HEK293T (cell line): ENCODE measurements at regions not wholly inside any gene's neighbourhood (a gene's known extent, or its start where the extent isn't known, plus 50 kb on each side); places are given as distances from the start of the nearest gene placed in this dataset.

Source experiments
- ARNT ChIP-seq: fragments of 450-650 bp; IDR thresholded peaks from 2 replicates; pipeline ENCODE4 v1.6.1; 2017; ENCODE audit warnings: mild to moderate bottlenecking
- CTBP1 ChIP-seq: fragments of 450-650 bp; IDR thresholded peaks from 2 replicates; pipeline ENCODE4 v1.6.1; 2016; ENCODE audit warnings: borderline replicate concordance
- ELF4 ChIP-seq: fragments of 450-650 bp; IDR thresholded peaks from 2 replicates; pipeline ENCODE4 v1.6.1; 2017; ENCODE audit warnings: antibody characterized with exemption
- FOXA1 ChIP-seq: fragments of 450-650 bp; IDR thresholded peaks from 2 replicates; pipeline ENCODE4 v1.6.1; 2016; ENCODE audit warnings: mild to moderate bottlenecking
- FOXM1 ChIP-seq: fragments of 450-650 bp; IDR thresholded peaks from 2 replicates; pipeline ENCODE4 v1.6.1; 2017; ENCODE audit warnings: mild to moderate bottlenecking, borderline replicate concordance
- HDGF ChIP-seq: fragments of 450-650 bp; IDR thresholded peaks from 2 replicates; pipeline ENCODE4 v1.6.1; 2017; ENCODE audit warnings: antibody characterized with exemption, borderline replicate concordance
- LEF1 ChIP-seq: fragments of 450-650 bp; IDR thresholded peaks from 2 replicates; pipeline ENCODE4 v1.6.1; 2017; ENCODE audit warnings: mild to moderate bottlenecking, borderline replicate concordance
- NFRKB ChIP-seq: fragments of 450-650 bp; IDR thresholded peaks from 2 replicates; pipeline ENCODE4 v1.6.1; 2016; ENCODE audit warnings: mild to moderate bottlenecking, moderate library complexity
- SP1 ChIP-seq: fragments of 450-650 bp; IDR thresholded peaks from 2 replicates; pipeline ENCODE4 v1.6.1; 2017
- SUZ12 ChIP-seq: fragments of 450-650 bp; IDR thresholded peaks from 2 replicates; pipeline ENCODE4 v1.6.1; 2016; ENCODE audit warnings: mild to moderate bottlenecking
- ZNF384 ChIP-seq: fragments of 450-650 bp; IDR thresholded peaks from 2 replicates; pipeline ENCODE4 v1.6.1; 2016

- TF ChIP-seq FOXA1 (no peak), LEF1 (no peak), ELF4 (no peak), NFRKB (no peak), SP1 (no peak), HDGF (no peak), FOXM1 (no peak), ZNF384 (no peak), SUZ12 (no peak), CTBP1 (no peak), ARNT (no peak)
Measured at GRCh38 chr21:35438643-35439404, 389.7 kb upstream of the RUNX1 start.
